Keratinocyte (primary cell): ENCODE measurements at regions not wholly inside any gene's neighbourhood (a gene's known extent, or its start where the extent isn't known, plus 50 kb on each side); places are given as distances from the start of the nearest gene placed in this dataset.

ENCODE experiments used
- DNase-seq: peaks from one replicate; pipeline ENCODE4 v3.0.0-alpha.2; 2011; ENCODE audit warnings: low read depth, missing footprints, low spot score
- FAIRE-seq: peaks from 2 replicates; lab custom pipeline; 2011; peaks lifted over from hg19 to GRCh38; lab: Jason Lieb, UNC
- H2AFZ ChIP-seq: 2 replicates; pipeline ENCODE4 v1.6.0; 2012; ENCODE audit warnings: low read length, control low read depth, inconsistent platforms; ENCODE audit not compliant: control insufficient read depth
- H3K27ac ChIP-seq: 2 replicates; pipeline ENCODE4 v1.5.1; 2011; ENCODE audit warnings: low read length; ENCODE audit not compliant: control insufficient read depth, insufficient read depth
- H3K27me3 ChIP-seq: 3 replicates; pipeline ENCODE4 v1.6.0; 2011; ENCODE audit warnings: low read length; ENCODE audit not compliant: control insufficient read depth, insufficient read depth; ENCODE audit errors: extremely low read depth
- H3K36me3 ChIP-seq, 2 experiments: 2 replicates in 1 of 2; 3 replicates in 1 of 2; pipeline ENCODE4 v1.5.1; 2011; ENCODE audit warnings: low read length in 2 of 2, mild to moderate bottlenecking in 1 of 2; ENCODE audit not compliant: control insufficient read depth in 2 of 2, insufficient read depth in 2 of 2; ENCODE audit errors: extremely low read depth in 1 of 2
- H3K4me1 ChIP-seq: 3 replicates; pipeline ENCODE4 v1.5.1; 2011; ENCODE audit warnings: low read length; ENCODE audit not compliant: control insufficient read depth, insufficient read depth; ENCODE audit errors: extremely low read depth
- H3K4me2 ChIP-seq: 3 replicates; pipeline ENCODE4 v1.6.0; 2011; ENCODE audit warnings: low read depth, low read length; ENCODE audit not compliant: control insufficient read depth, insufficient read depth; ENCODE audit errors: extremely low read depth
- H3K4me3 ChIP-seq, 3 experiments: fragments of 200-600 bp in 1 of 3; sonication (generic) in 1 of 3; 2 replicates in 2 of 3; 3 replicates in 1 of 3; pipeline ENCODE4 v1.5.1; 2011 to 2016; ENCODE audit warnings: low read length in 3 of 3, mild to moderate bottlenecking in 3 of 3, control low read depth in 2 of 3, inconsistent platforms in 1 of 3, low read depth in 1 of 3, mixed read lengths in 1 of 3, mixed run types in 1 of 3, moderate library complexity in 1 of 3; ENCODE audit not compliant: control insufficient read depth in 2 of 3, insufficient read depth in 2 of 3; ENCODE audit errors: extremely low read depth in 1 of 3
- H3K79me2 ChIP-seq: 2 replicates; pipeline ENCODE4 v1.6.0; 2012; ENCODE audit warnings: low read length; ENCODE audit not compliant: control insufficient read depth, insufficient read depth
- H3K9ac ChIP-seq: 3 replicates; pipeline ENCODE4 v1.6.0; 2011; ENCODE audit warnings: low read length; ENCODE audit not compliant: control insufficient read depth, insufficient read depth; ENCODE audit errors: extremely low read depth
- H3K9me1 ChIP-seq: 3 replicates; pipeline ENCODE4 v1.6.0; 2011; ENCODE audit warnings: low read length; ENCODE audit not compliant: control insufficient read depth, insufficient read depth; ENCODE audit errors: extremely low read depth
- H3K9me3 ChIP-seq: 2 replicates; pipeline ENCODE4 v1.5.1; 2012; ENCODE audit warnings: low read depth, low read length; ENCODE audit not compliant: control insufficient read depth
- H4K20me1 ChIP-seq: 3 replicates; pipeline ENCODE4 v1.6.0; 2011; ENCODE audit warnings: low read length; ENCODE audit not compliant: control insufficient read depth, insufficient read depth; ENCODE audit errors: extremely low read depth
- CTCF ChIP-seq, 3 experiments: IDR thresholded peaks in 1 of 3; conservative IDR thresholded peaks in 1 of 3; optimal IDR thresholded peaks in 1 of 3; 2 replicates in 2 of 3; 3 replicates in 1 of 3; pipeline versions ENCODE3 to v1.5.1; 2011; ENCODE audit warnings: low read length in 3 of 3, mild to moderate bottlenecking in 3 of 3, moderate library complexity in 2 of 3, control low read depth in 1 of 3, inconsistent platforms in 1 of 3; ENCODE audit not compliant: insufficient read depth in 2 of 3; ENCODE audit errors: extremely low read depth in 1 of 3
- EZH2 ChIP-seq: IDR thresholded peaks from one replicate; pipeline ENCODE4 v1.6.1; 2012; ENCODE audit warnings: inconsistent platforms, mild to moderate bottlenecking, low read length, moderate library complexity
- dilution Hi-C: fragments of 300-500 bp; cut with MboI; formaldehyde crosslinking; loops from one replicate; pipeline ENCODE4 v1.7.0; 2020; ENCODE audit warnings: low sequenced_read_pairs; ENCODE audit not compliant: extremely low pct_ligation_motif_present

- Histone ChIP-seq H3K9me1 (no peaks in the 10 kb centered on the region), H3K79me2 (no peaks in the 10 kb centered on the region), H3K27ac (no peak overlapping the region), H3K4me1 (no peaks in the 10 kb centered on the region), H3K27me3 (no peaks in the 10 kb centered on the region), H2AFZ (no peak overlapping the region), H3K4me3 (no peak overlapping the region), H3K9me3 (no peaks in the 10 kb centered on the region), H4K20me1 (no peaks in the 10 kb centered on the region), H3K4me2 (no peak overlapping the region), H3K36me3 (no peaks in the 10 kb centered on the region), H3K9ac (no peak overlapping the region)
- dilution Hi-C loops = no loop called here
- no peak for DNase-seq
- TF ChIP-seq CTCF (optimal IDR thresholded peaks at IDR 0.05 in 1 of 3, IDR thresholded peaks at IDR 0.05 in 1 of 3, conservative IDR thresholded peaks at IDR 0.05 in 1 of 3; ENCODE audit: extremely low read depth in 1 of 3, insufficient read depth in 2 of 3, low read length in 3 of 3) (no peak), EZH2 (no peak)
- FAIRE-seq = no peak
These were observed 719.8 kb upstream of the SEMA6D start for GRCh38 chr15:46997501-46997900.

- Histone ChIP-seq H3K4me3 (no peak overlapping the region), H3K27ac (no peak overlapping the region), H3K36me3 (no peaks in the 10 kb centered on the region), H2AFZ (no peak overlapping the region), H3K27me3 (no peaks in the 10 kb centered on the region), H3K9me1 (no peaks in the 10 kb centered on the region), H4K20me1 (no peaks in the 10 kb centered on the region), H3K9me3 (no peaks in the 10 kb centered on the region), H3K4me1 (no peaks in the 10 kb centered on the region), H3K9ac (no peak overlapping the region), H3K4me2 (no peak overlapping the region), H3K79me2 (no peaks in the 10 kb centered on the region)
- dilution Hi-C loops = no loop called here
- FAIRE-seq = no peak
- TF ChIP-seq EZH2 = no peak
- TF ChIP-seq CTCF (optimal IDR thresholded peaks at IDR 0.05 in 1 of 3, IDR thresholded peaks at IDR 0.05 in 1 of 3, conservative IDR thresholded peaks at IDR 0.05 in 1 of 3; ENCODE audit: extremely low read depth in 1 of 3, insufficient read depth in 2 of 3, low read length in 3 of 3) = no peak
- DNase-seq = no peak
These were observed 713.7 kb upstream of the SEMA6D start for GRCh38 chr15:47003568-47003967.
